ENCODE measurements at regions not wholly inside any gene's neighbourhood (a gene's known extent, or its start where the extent isn't known, plus 50 kb on each side); places are given as distances from the start of the nearest gene placed in this dataset.

DNA sequence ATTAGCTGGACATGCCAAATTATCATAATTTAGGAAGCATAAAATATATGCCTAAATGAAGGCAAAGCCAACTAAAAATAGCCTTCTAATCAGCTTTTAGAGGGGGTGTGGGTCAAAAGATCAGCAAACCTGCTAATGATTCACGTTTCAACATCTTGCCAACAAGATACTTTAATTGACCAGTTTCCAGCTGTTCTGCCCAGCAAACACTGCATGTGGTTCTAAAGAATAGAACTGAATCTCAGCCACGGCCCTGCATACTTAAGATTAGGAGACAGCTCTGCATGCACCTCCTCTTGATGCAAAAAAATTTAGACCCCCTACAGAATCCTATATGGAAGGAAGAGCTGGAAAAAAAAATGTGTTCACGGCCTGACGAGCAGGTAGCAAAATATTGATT is 500.5 kb downstream of the TBL1XR1 start:
- no peak for DNase-seq (ENCODE audit: low spot score)
- Histone ChIP-seq H3K9me3 (ENCODE audit: low read length) (no peaks in the 10 kb centered on the region), H4K20me1 (ENCODE audit: insufficient read depth, low read length) (no peaks in the 10 kb centered on the region), H3K4me3 (ENCODE audit: low read depth, low read length, poor library complexity, severe bottlenecking) (no peak overlapping the region), H3K79me2 (ENCODE audit: insufficient read depth, low read depth, low read length) (no peaks in the 10 kb centered on the region), H3K4me1 (ENCODE audit: insufficient read depth, low read length, poor library complexity, severe bottlenecking) (no peaks in the 10 kb centered on the region), H3K4me2 (ENCODE audit: low read length) (no peak overlapping the region), H3K9me2 (ENCODE audit: insufficient read depth, low read length) (no peaks in the 10 kb centered on the region), H3K36me3 (ENCODE audit: insufficient read depth, low read length) (no peaks in the 10 kb centered on the region), H3K27ac (ENCODE audit: low read depth, low read length, poor library complexity, severe bottlenecking) (no peak overlapping the region), H2AFZ (ENCODE audit: low read length) (no peak overlapping the region)
- no peak for TF ChIP-seq EZH2phosphoT487 (IDR thresholded peaks at IDR 0.05; ENCODE audit: borderline replicate concordance, low read depth, low read length)
- TF ChIP-seq, protein P1, sequence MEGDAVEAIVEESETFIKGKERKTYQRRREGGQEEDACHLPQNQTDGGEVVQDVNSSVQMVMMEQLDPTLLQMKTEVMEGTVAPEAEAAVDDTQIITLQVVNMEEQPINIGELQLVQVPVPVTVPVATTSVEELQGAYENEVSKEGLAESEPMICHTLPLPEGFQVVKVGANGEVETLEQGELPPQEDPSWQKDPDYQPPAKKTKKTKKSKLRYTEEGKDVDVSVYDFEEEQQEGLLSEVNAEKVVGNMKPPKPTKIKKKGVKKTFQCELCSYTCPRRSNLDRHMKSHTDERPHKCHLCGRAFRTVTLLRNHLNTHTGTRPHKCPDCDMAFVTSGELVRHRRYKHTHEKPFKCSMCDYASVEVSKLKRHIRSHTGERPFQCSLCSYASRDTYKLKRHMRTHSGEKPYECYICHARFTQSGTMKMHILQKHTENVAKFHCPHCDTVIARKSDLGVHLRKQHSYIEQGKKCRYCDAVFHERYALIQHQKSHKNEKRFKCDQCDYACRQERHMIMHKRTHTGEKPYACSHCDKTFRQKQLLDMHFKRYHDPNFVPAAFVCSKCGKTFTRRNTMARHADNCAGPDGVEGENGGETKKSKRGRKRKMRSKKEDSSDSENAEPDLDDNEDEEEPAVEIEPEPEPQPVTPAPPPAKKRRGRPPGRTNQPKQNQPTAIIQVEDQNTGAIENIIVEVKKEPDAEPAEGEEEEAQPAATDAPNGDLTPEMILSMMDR (conservative IDR thresholded peaks at IDR 0.05; ENCODE audit: low read length): no peak
- intact Hi-C loops (cut with micrococcal nuclease; ENCODE audit: unreplicated experiment): no loop called here
- BruUV-seq (replicated peaks): no TSS peak
- POLR2A ChIA-PET: interaction anchor here (1.1 kb wide), 1 partner anchor 12 kb away, joined by 3 read pairs; no protein-coding TSS in a partner anchor
- CTCF ChIA-PET (ENCODE audit: unreplicated experiment): no interaction called here

DNA sequence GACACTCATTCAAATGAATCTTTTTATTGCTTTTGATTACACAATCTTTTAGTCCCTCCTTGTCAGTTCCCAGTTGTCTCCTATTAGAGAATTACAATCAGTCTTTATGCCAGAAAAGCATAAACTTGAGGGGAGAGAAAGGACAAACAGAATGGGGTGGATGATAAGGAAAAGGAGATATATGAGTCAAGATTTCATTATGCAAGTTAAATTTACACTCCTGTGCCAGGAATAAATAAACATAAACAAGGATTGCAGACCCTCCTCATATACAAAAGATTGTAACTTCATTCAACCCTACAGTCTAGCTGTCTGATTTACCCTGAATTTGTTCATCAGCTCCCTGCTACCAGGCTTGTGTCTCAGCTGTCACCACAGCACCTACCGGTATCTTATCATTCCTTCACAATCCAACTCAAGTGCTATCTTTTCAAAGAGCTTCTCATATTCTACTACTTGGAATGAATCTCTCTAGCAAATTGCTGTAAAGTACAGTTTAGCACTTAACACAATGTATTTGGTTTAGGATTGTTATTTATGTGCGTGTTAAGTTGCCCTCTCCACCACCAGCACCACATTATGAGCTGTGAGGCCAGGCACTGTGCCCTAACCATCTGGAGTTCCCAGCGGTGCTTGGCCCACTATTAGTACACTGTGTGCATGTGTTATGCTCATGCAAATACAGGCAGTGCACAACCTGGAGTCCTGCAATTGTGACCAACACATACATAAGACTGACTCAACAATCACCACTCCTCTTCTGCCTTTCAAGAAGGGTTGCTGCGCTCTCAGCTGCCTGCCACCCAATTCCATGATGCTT is 504.1 kb downstream of the TBL1XR1 start:
- Histone ChIP-seq H3K36me3 (ENCODE audit: insufficient read depth, low read length) (no peaks in the 10 kb centered on the region), H3K4me3 (ENCODE audit: low read depth, low read length, poor library complexity, severe bottlenecking) (no peak overlapping the region), H3K9me2 (ENCODE audit: insufficient read depth, low read length) (no peaks in the 10 kb centered on the region), H3K9me3 (ENCODE audit: low read length) (no peaks in the 10 kb centered on the region), H4K20me1 (ENCODE audit: insufficient read depth, low read length) (no peaks in the 10 kb centered on the region), H3K4me2 (ENCODE audit: low read length) (no peak overlapping the region), H2AFZ (ENCODE audit: low read length) (no peak overlapping the region), H3K79me2 (ENCODE audit: insufficient read depth, low read depth, low read length) (no peaks in the 10 kb centered on the region), H3K27ac (ENCODE audit: low read depth, low read length, poor library complexity, severe bottlenecking) (no peak overlapping the region), H3K4me1 (ENCODE audit: insufficient read depth, low read length, poor library complexity, severe bottlenecking) (no peaks in the 10 kb centered on the region)
- ChIA-PET POLR2A (interaction anchor here (0.9 to 1.8 kb wide), 2 partner anchors 8 to 42 kb away, joined by 3 to 7 read pairs; no protein-coding TSS in a partner anchor), CTCF (ENCODE audit: unreplicated experiment) (no interaction called here)
- no peak for DNase-seq (ENCODE audit: low spot score)
- intact Hi-C loops (cut with micrococcal nuclease; ENCODE audit: unreplicated experiment): no loop called here
- no TSS peak for BruUV-seq (replicated peaks)
- TF ChIP-seq EZH2phosphoT487 (IDR thresholded peaks at IDR 0.05; ENCODE audit: borderline replicate concordance, low read depth, low read length): no peak
- TF ChIP-seq, protein P1 (conservative IDR thresholded peaks at IDR 0.05; ENCODE audit: low read length): no peak
